NCI-H1436 treated with DMSO at 0.1 percent for 48 hours (cell line): ENCODE measurements at regions not wholly inside any gene's neighbourhood (a gene's known extent, or its start where the extent isn't known, plus 50 kb on each side); places are given as distances from the start of the nearest gene placed in this dataset.
"Not testable (repeated sequence)": the region's sequence is repeated elsewhere in the genome, so short reads cannot be mapped to it uniquely, and the experiment has no call there.

ENCODE experiments used
- DNase-seq: peaks from one replicate; lab custom pipeline; 2025; lab: John Stamatoyannopoulos, UW

GRCh38 chr12:127761880-127762279 lies 505.1 kb upstream of the TMEM132C start:
- DNase-seq, result no peak

GRCh38 chr12:127767656-127768055 lies 499.3 kb upstream of the TMEM132C start:
- DNase-seq, result no peak

GRCh38 chr12:127770118-127770517 lies 496.9 kb upstream of the TMEM132C start:
- DNase-seq, result no peak

- no peak for DNase-seq
These were observed 495.4 kb upstream of the TMEM132C start for GRCh38 chr12:127771546-127771945.

GRCh38 chr12:127773520-127773919 lies 493.4 kb upstream of the TMEM132C start:
- DNase-seq, result no peak

GRCh38 chr12:127774828-127775227 lies 492.1 kb upstream of the TMEM132C start:
- no peak for DNase-seq

- DNase-seq, result no peak
These were observed 487.5 kb upstream of the TMEM132C start for GRCh38 chr12:127779301-127780045.

GRCh38 chr12:127780881-127781280 lies 486.1 kb upstream of the TMEM132C start:
- no peak for DNase-seq

- DNase-seq, result no peak
These were observed 485.6 kb upstream of the TMEM132C start for GRCh38 chr12:127781336-127781735.

- no peak for DNase-seq
These were observed 481.4 kb upstream of the TMEM132C start for GRCh38 chr12:127785540-127785939.

GRCh38 chr12:127785986-127786590 lies 480.9 kb upstream of the TMEM132C start:
- no peak for DNase-seq

- no peak for DNase-seq
These were observed 479.4 kb upstream of the TMEM132C start for GRCh38 chr12:127787544-127787943.

- no peak for DNase-seq
These were observed 476.6 kb upstream of the TMEM132C start for GRCh38 chr12:127790376-127790775.

- no peak for DNase-seq
These were observed 475.8 kb upstream of the TMEM132C start for GRCh38 chr12:127791217-127791616.

GRCh38 chr12:127797918-127798317 lies 469.1 kb upstream of the TMEM132C start:
- DNase-seq, result no peak

GRCh38 chr12:127802271-127802670 lies 464.7 kb upstream of the TMEM132C start:
- DNase-seq, result no peak

- DNase-seq, result no peak
These were observed 463.4 kb upstream of the TMEM132C start for GRCh38 chr12:127803545-127803944.

GRCh38 chr12:127809275-127809674 lies 457.7 kb upstream of the TMEM132C start:
- DNase-seq, result no peak

- DNase-seq, result no peak
These were observed 456.9 kb upstream of the TMEM132C start for GRCh38 chr12:127810041-127810440.

GRCh38 chr12:127810459-127810858 lies 456.5 kb upstream of the TMEM132C start:
- not testable (repeated sequence) for DNase-seq

GRCh38 chr12:127811988-127812387 lies 455.0 kb upstream of the TMEM132C start:
- DNase-seq, result no peak

- no peak for DNase-seq
These were observed 453.8 kb upstream of the TMEM132C start for GRCh38 chr12:127813147-127813546.

GRCh38 chr12:127819056-127819455 lies 447.9 kb upstream of the TMEM132C start:
- no peak for DNase-seq

GRCh38 chr12:127820271-127820670 lies 446.7 kb upstream of the TMEM132C start:
- no peak for DNase-seq
